ENCODE measurements at regions not wholly inside any gene's neighbourhood (a gene's known extent, or its start where the extent isn't known, plus 50 kb on each side); places are given as distances from the start of the nearest gene placed in this dataset.
"Not testable (repeated sequence)": the region's sequence is repeated elsewhere in the genome, so short reads cannot be mapped to it uniquely, and the experiment has no call there.

- Mint-ChIP-seq H3K27ac (no peak overlapping the region), H3K9me3 (peaks cover 4% of the 10 kb centered on the region), H3K36me3 (peaks cover 4% of the 10 kb centered on the region), H3K4me1 (no peaks in the 10 kb centered on the region), H3K4me3 (no peak overlapping the region), H3K27me3 (no peaks in the 10 kb centered on the region)
- no peak for DNase-seq
Observed at GRCh38 chrX:136975684-136976470, 57.9 kb downstream of the GPR101 start.

- H3K27ac Mint-ChIP-seq: no peak overlapping the region
- no peaks in the 10 kb centered on the region for H3K36me3 Mint-ChIP-seq
- no peaks in the 10 kb centered on the region for H3K9me3 Mint-ChIP-seq
- no peak for DNase-seq
- no peaks in the 10 kb centered on the region for H3K27me3 Mint-ChIP-seq
- H3K4me3 Mint-ChIP-seq: no peak overlapping the region
- no peaks in the 10 kb centered on the region for H3K4me1 Mint-ChIP-seq
Observed at GRCh38 chrX:136967966-136968365, 65.8 kb downstream of the GPR101 start.

- DNase-seq: no peak
- H3K27ac Mint-ChIP-seq: no peak overlapping the region
- no peaks in the 10 kb centered on the region for H3K27me3 Mint-ChIP-seq
- H3K9me3 Mint-ChIP-seq: no peaks in the 10 kb centered on the region
- H3K4me3 Mint-ChIP-seq: no peak overlapping the region
- peaks cover 3% of the 10 kb centered on the region for H3K4me1 Mint-ChIP-seq
- H3K36me3 Mint-ChIP-seq: no peaks in the 10 kb centered on the region
Observed at GRCh38 chrX:136963973-136964372, 69.8 kb downstream of the GPR101 start.

- H3K36me3 Mint-ChIP-seq: no peaks in the 10 kb centered on the region
Observed at GRCh38 chrX:136961594-136962135, 72.1 kb downstream of the GPR101 start.

GRCh38 chrX:136954930-136955329 lies 74.4 kb upstream of the RBMX start:
- no peaks in the 10 kb centered on the region for H3K36me3 Mint-ChIP-seq
- DNase-seq: no peak
- no peaks in the 10 kb centered on the region for H3K9me3 Mint-ChIP-seq
- no peak overlapping the region for H3K4me3 Mint-ChIP-seq
- no peaks in the 10 kb centered on the region for H3K27me3 Mint-ChIP-seq
- H3K27ac Mint-ChIP-seq: no peak overlapping the region
- H3K4me1 Mint-ChIP-seq: no peaks in the 10 kb centered on the region

More at GRCh38 chrX:136961594-136962135, 72.1 kb downstream of the GPR101 start:
- no peak for DNase-seq
- Mint-ChIP-seq H3K4me1 (peaks cover 3% of the 10 kb centered on the region), H3K27ac (no peak overlapping the region), H3K27me3 (no peaks in the 10 kb centered on the region), H3K9me3 (no peaks in the 10 kb centered on the region), H3K4me3 (no peak overlapping the region)

- DNase-seq: peak; percentile 44
- H3K4me3 Mint-ChIP-seq: no peak overlapping the region
- no peaks in the 10 kb centered on the region for H3K36me3 Mint-ChIP-seq
- H3K9me3 Mint-ChIP-seq: no peaks in the 10 kb centered on the region
- H3K4me1 Mint-ChIP-seq: no peaks in the 10 kb centered on the region
- H3K27ac Mint-ChIP-seq: no peak overlapping the region
- no peaks in the 10 kb centered on the region for H3K27me3 Mint-ChIP-seq
Observed at GRCh38 chrX:136953867-136954787, 73.6 kb upstream of the RBMX start.

- no peak overlapping the region for H3K27ac Mint-ChIP-seq
Observed at GRCh38 chrX:136950211-136950610, 69.7 kb upstream of the RBMX start.

GRCh38 chrX:136941396-136942337 lies 61.1 kb upstream of the RBMX start:
- Mint-ChIP-seq H3K27ac (no peak overlapping the region), H3K36me3 (peaks cover 5% of the 10 kb centered on the region), H3K9me3 (no peaks in the 10 kb centered on the region)

More at GRCh38 chrX:136950211-136950610, 69.7 kb upstream of the RBMX start:
- Mint-ChIP-seq H3K4me1 (no peaks in the 10 kb centered on the region), H3K27me3 (no peaks in the 10 kb centered on the region), H3K4me3 (no peak overlapping the region), H3K9me3 (no peaks in the 10 kb centered on the region), H3K36me3 (no peaks in the 10 kb centered on the region)
- no peak for DNase-seq

GRCh38 chrX:136936183-136936549 lies 55.6 kb upstream of the RBMX start:
- no peaks in the 10 kb centered on the region for H3K9me3 Mint-ChIP-seq
- no peak overlapping the region for H3K4me3 Mint-ChIP-seq
- no peak for DNase-seq
- peaks cover 8% of the 10 kb centered on the region for H3K4me1 Mint-ChIP-seq
- peaks cover 8% of the 10 kb centered on the region for H3K36me3 Mint-ChIP-seq
- no peaks in the 10 kb centered on the region for H3K27me3 Mint-ChIP-seq
- no peak overlapping the region for H3K27ac Mint-ChIP-seq

More at GRCh38 chrX:136941396-136942337, 61.1 kb upstream of the RBMX start:
- no peaks in the 10 kb centered on the region for H3K4me1 Mint-ChIP-seq
- DNase-seq: no peak
- no peak overlapping the region for H3K4me3 Mint-ChIP-seq
- no peaks in the 10 kb centered on the region for H3K27me3 Mint-ChIP-seq

GRCh38 chrX:136935533-136936182 lies 55.1 kb upstream of the RBMX start:
- H3K36me3 Mint-ChIP-seq, H3K9me3 Mint-ChIP-seq: not testable (repeated sequence)

GRCh38 chrX:136934652-136935051 lies 54.1 kb upstream of the RBMX start:
- DNase-seq, H3K36me3 Mint-ChIP-seq, H3K4me3 Mint-ChIP-seq, H3K9me3 Mint-ChIP-seq, H3K4me1 Mint-ChIP-seq, H3K27me3 Mint-ChIP-seq, H3K27ac Mint-ChIP-seq: not testable (repeated sequence)

More at GRCh38 chrX:136935533-136936182, 55.1 kb upstream of the RBMX start:
- H3K27ac Mint-ChIP-seq: peak overlapping the region; percentile 59
- H3K27me3 Mint-ChIP-seq, H3K4me1 Mint-ChIP-seq, H3K4me3 Mint-ChIP-seq, DNase-seq: not testable (repeated sequence)

- no peaks in the 10 kb centered on the region for H3K9me3 Mint-ChIP-seq
- no peak for DNase-seq
- peaks cover 8% of the 10 kb centered on the region for H3K36me3 Mint-ChIP-seq
- no peak overlapping the region for H3K27ac Mint-ChIP-seq
- H3K27me3 Mint-ChIP-seq: no peaks in the 10 kb centered on the region
- no peak overlapping the region for H3K4me3 Mint-ChIP-seq
- H3K4me1 Mint-ChIP-seq: peaks cover 8% of the 10 kb centered on the region
Observed at GRCh38 chrX:136933611-136934145, 53.2 kb upstream of the RBMX start.

GRCh38 chrX:136931661-136932060 lies 51.1 kb upstream of the RBMX start:
- no peak for DNase-seq
- Mint-ChIP-seq H3K4me3 (no peak overlapping the region), H3K36me3 (peaks cover 7% of the 10 kb centered on the region), H3K27me3 (no peaks in the 10 kb centered on the region), H3K27ac (no peak overlapping the region), H3K9me3 (no peaks in the 10 kb centered on the region), H3K4me1 (peaks cover 8% of the 10 kb centered on the region)
